ENCODE measurements at regions not wholly inside any gene's neighbourhood (a gene's known extent, or its start where the extent isn't known, plus 50 kb on each side); places are given as distances from the start of the nearest gene placed in this dataset.

DNA sequence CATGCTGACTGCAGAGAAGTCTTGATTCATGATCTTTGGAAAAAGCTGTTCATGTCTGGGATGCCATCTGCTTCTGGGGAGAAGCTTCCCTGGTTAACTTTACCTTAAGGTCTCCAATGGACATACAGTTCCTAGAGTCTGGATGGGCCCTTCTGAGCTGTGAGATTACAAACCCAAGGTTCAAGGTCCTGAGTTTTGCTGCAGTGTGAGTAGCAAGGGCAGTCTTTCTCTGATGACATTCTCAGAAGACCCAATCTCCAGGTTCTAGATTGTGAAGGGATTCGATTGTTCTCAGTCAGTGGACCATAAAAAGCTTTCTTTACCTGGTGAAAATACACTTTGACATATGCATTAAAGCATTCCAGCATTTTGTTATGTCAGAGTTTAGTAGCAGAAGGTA, 179.2 kb downstream of the AASDH start:
- TF ChIP-seq, protein P1, sequence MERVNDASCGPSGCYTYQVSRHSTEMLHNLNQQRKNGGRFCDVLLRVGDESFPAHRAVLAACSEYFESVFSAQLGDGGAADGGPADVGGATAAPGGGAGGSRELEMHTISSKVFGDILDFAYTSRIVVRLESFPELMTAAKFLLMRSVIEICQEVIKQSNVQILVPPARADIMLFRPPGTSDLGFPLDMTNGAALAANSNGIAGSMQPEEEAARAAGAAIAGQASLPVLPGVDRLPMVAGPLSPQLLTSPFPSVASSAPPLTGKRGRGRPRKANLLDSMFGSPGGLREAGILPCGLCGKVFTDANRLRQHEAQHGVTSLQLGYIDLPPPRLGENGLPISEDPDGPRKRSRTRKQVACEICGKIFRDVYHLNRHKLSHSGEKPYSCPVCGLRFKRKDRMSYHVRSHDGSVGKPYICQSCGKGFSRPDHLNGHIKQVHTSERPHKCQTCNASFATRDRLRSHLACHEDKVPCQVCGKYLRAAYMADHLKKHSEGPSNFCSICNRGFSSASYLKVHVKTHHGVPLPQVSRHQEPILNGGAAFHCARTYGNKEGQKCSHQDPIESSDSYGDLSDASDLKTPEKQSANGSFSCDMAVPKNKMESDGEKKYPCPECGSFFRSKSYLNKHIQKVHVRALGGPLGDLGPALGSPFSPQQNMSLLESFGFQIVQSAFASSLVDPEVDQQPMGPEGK (CRISPR knock-in tag; IDR thresholded peaks at IDR 0.05; ENCODE audit: borderline replicate concordance) = no peak
- no peak for TF ChIP-seq ZNF8 (CRISPR knock-in tag; IDR thresholded peaks at IDR 0.05)
- no peak for TF ChIP-seq ZFP30 (CRISPR knock-in tag; IDR thresholded peaks at IDR 0.05)
